ENCODE measurements at regions not wholly inside any gene's neighbourhood (a gene's known extent, or its start where the extent isn't known, plus 50 kb on each side); places are given as distances from the start of the nearest gene placed in this dataset.

DNA sequence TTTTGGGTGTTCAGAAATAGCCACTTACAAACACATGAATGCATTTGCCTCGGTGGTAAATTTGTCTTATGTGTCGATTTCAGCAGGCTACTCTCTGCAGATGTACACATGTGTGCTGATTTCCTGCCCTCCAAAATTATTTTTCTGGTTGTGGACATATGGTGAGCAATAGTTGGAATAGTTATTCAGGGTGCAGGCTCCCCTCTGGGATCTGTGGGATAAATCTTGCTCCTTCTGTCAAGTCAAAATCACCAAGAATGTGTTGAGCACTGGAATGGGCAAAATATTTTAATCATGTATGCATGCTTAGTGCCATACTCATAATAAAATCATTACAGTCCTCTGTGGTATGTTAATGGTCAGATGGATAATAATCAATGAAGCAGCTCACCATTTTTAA lies 684.5 kb downstream of the BCL11A start:
- no peaks in the 10 kb centered on the region for H3K36me3 ChIP-seq (ENCODE audit: control insufficient read depth, insufficient read depth, low read length)
- DNase-seq (ENCODE audit: low read depth): no peak
- H3K27me3 ChIP-seq (ENCODE audit: control insufficient read depth, insufficient read depth, low read length): no peaks in the 10 kb centered on the region
- no peak overlapping the region for H3K4me3 ChIP-seq (ENCODE audit: low read depth, low read length)
- no peak for TF ChIP-seq CTCF (IDR thresholded peaks at IDR 0.05; ENCODE audit: insufficient read depth, low read length, poor library complexity, severe bottlenecking)

- no peaks in the 10 kb centered on the region for H3K27me3 ChIP-seq (ENCODE audit: control insufficient read depth, insufficient read depth, low read length)
- TF ChIP-seq CTCF (IDR thresholded peaks at IDR 0.05; ENCODE audit: insufficient read depth, low read length, poor library complexity, severe bottlenecking): no peak
- H3K4me3 ChIP-seq (ENCODE audit: low read depth, low read length): no peak overlapping the region
- DNase-seq (ENCODE audit: low read depth): no peak
- H3K36me3 ChIP-seq (ENCODE audit: control insufficient read depth, insufficient read depth, low read length): no peaks in the 10 kb centered on the region
Measured at GRCh38 chr2:59866436-59866835, 687.0 kb downstream of the BCL11A start.

DNA sequence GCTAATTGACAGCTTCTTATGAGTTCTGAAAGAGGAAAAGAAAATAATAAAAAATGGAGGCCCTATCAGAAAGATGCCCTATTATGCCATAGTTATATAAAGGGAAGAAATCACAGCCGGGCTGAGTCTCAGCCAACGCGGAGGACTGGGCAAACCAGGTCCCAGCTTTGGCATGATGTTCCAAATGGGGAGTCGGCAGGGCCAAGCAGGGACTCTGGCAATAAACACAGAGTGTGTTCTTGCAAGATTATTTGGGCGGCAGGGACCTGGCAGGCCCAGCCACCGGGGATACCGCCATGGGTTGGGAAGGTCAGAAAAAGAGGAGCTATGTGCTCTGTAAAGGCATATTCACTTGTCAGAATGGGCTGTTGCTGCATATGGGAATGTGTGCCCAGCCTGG lies 694.9 kb downstream of the BCL11A start:
- no peaks in the 10 kb centered on the region for H3K36me3 ChIP-seq (ENCODE audit: control insufficient read depth, insufficient read depth, low read length)
- no peaks in the 10 kb centered on the region for H3K27me3 ChIP-seq (ENCODE audit: control insufficient read depth, insufficient read depth, low read length)
- H3K4me3 ChIP-seq (ENCODE audit: low read depth, low read length): no peak overlapping the region
- TF ChIP-seq CTCF (IDR thresholded peaks at IDR 0.05; ENCODE audit: insufficient read depth, low read length, poor library complexity, severe bottlenecking): no peak
- DNase-seq (ENCODE audit: low read depth): no peak

DNA sequence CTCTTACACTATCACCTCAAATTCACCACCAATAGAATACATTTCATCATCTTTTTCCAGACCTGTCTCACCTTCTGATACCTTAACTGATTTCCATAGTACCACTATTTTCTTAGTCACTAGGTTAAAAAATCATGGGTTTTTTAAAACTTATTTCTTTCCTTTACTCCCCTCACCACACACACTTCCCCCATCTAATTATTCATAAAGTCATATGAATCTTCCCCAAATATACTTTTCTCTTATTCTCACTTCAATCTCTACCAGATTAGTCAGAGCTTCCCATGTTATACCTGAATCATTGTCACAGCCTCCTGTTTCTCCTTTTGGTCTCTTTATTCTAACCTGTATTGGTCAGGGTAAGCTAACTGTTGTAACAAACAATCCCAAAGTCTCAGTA lies 696.3 kb downstream of the BCL11A start:
- H3K36me3 ChIP-seq (ENCODE audit: control insufficient read depth, insufficient read depth, low read length): no peaks in the 10 kb centered on the region
- H3K4me3 ChIP-seq (ENCODE audit: low read depth, low read length): no peak overlapping the region
- TF ChIP-seq CTCF (IDR thresholded peaks at IDR 0.05; ENCODE audit: insufficient read depth, low read length, poor library complexity, severe bottlenecking): no peak
- no peaks in the 10 kb centered on the region for H3K27me3 ChIP-seq (ENCODE audit: control insufficient read depth, insufficient read depth, low read length)
- DNase-seq (ENCODE audit: low read depth): no peak

GRCh38 chr2:59856391-59856790 lies 697.1 kb downstream of the BCL11A start:
- DNase-seq (ENCODE audit: low read depth): no peak
- Histone ChIP-seq H3K4me3 (ENCODE audit: low read depth, low read length) (no peak overlapping the region), H3K27me3 (ENCODE audit: control insufficient read depth, insufficient read depth, low read length) (no peaks in the 10 kb centered on the region), H3K36me3 (ENCODE audit: control insufficient read depth, insufficient read depth, low read length) (no peaks in the 10 kb centered on the region)
- no peak for TF ChIP-seq CTCF (IDR thresholded peaks at IDR 0.05; ENCODE audit: insufficient read depth, low read length, poor library complexity, severe bottlenecking)

DNA sequence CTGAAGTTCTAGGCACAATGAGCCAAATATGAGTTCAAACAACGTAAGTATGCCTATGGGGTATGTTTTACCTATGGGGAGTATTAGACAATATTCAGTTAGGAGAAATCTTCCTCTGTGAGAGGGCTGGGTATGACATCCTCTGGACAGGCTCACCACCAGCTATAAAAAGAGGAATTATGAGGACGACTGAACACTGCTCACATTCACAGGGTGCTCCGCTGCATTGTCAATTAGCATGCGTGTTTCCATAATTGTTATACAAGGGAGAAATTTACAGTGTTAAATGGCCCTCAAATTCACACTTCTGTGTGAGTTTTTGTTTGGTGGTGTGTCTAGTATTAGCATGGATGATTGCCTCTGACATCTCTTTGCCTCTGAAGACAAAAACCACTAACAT lies 700.4 kb downstream of the BCL11A start:
- DNase-seq (ENCODE audit: low read depth): no peak
- H3K27me3 ChIP-seq (ENCODE audit: control insufficient read depth, insufficient read depth, low read length): no peaks in the 10 kb centered on the region
- H3K36me3 ChIP-seq (ENCODE audit: control insufficient read depth, insufficient read depth, low read length): no peaks in the 10 kb centered on the region
- no peak overlapping the region for H3K4me3 ChIP-seq (ENCODE audit: low read depth, low read length)
- TF ChIP-seq CTCF (IDR thresholded peaks at IDR 0.05; ENCODE audit: insufficient read depth, low read length, poor library complexity, severe bottlenecking): no peak

Measured in kidney epithelial cell (primary cell).